ENCODE measurements at regions not wholly inside any gene's neighbourhood (a gene's known extent, or its start where the extent isn't known, plus 50 kb on each side); places are given as distances from the start of the nearest gene placed in this dataset.
A peak's percentile ranks its signal among the peaks of the same experiment; 100 is the strongest.
"Not testable (repeated sequence)": the region's sequence is repeated elsewhere in the genome, so short reads cannot be mapped to it uniquely, and the experiment has no call there.

GRCh38 chr6:109875973-109876372 lies 102.1 kb upstream of the GPR6 start:
- no peak for DNase-seq (ENCODE audit: low read depth)

- no peak for DNase-seq (ENCODE audit: low read depth)
These were observed 100.8 kb upstream of the GPR6 start for GRCh38 chr6:109877028-109878004.

DNA sequence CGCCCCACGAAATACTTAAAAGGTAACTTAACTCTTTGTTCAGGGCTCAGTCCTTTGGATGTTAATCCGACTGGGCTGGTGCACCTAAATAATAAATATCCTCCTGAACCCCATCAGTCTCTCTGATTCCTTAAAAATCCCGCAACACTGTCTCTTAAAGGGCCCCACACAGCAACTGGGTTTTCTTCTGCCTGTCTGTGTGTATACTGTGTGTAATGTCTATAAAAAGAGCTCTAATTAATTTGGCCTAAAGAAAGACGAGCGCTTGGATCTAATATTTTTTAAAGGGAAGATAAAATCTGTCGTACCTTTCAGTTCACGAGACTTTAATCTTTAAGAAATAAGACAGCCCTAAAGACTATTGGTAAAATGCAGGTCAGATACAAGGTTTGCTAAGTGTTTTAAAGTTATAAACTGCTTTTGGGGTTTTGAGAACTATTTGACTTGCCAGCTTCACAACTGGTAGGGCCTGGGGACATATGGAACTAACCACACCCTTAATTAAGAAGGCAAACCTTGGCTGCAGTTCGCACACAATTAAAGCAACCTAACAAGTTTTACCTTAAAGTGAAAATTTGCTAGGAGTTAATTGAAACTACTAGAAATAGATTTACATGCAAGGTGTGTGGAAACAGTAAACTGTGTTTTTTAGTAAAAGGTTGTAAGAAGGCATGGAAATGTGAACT lies 100.0 kb upstream of the GPR6 start:
- not testable (repeated sequence) for DNase-seq (ENCODE audit: low read depth)

DNA sequence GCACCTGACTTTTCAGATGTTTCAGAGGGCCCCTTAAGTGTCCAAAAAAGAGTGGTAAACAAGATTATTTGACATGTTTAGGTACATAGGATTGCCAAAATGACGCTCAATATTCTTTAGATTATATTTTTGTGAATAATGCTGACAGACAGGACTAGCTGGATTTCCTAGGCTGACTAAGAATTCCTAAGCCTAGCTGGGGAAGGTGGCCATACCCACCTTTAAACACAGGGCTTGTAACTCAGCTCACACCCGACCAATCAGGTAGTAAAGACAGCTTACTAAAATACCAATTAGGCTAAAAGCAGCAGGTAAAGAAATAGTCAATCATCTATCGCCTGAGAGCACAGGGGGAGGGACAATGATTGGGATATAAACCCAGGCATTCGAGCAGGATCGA lies 99.0 kb upstream of the GPR6 start:
- not testable (repeated sequence) for DNase-seq (ENCODE audit: low read depth)

DNA sequence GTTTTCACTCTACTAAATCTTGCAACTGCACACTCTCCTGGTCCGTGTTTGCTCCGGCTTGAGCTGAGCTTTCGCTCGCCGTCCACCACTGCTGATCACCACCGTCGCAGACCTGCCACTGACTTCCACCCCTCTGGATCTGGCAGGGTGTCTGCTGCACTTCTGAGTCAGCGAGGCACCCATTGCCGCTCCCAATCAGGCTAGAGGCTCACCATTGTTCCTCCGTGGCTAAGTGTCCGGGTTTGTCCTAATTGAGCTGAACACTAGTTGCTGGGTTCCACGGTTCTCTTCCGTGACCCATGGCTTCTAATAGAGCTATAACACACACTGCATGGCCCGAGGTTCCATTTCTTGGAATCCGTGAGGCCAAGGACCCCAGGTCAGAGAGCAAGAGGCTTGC lies 98.6 kb upstream of the GPR6 start:
- DNase-seq (ENCODE audit: low read depth) = no peak

DNA sequence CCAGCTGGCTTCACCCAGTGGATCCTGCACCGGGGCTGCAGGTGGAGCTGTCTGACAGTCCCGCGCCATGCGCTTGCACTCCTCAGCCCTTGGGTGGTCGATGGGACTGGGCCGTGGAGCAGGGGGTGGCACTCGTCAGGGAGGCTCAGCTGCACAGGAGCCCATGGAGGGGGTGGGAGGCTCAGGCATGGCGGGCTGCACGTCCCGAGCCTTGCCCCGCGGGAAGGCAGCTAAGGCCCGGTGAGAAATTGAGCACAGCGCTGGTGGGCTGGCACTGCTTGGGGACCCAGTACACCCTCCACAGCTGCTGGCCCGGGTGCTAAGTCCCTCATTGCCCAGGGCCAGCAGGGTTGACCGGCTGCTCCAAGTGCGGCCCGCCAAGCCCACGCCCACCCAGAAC lies 97.0 kb upstream of the GPR6 start:
- DNase-seq (ENCODE audit: low read depth) = not testable (repeated sequence)

- DNase-seq (ENCODE audit: low read depth) = not testable (repeated sequence)
These were observed 96.1 kb upstream of the GPR6 start for GRCh38 chr6:109881953-109882490.

DNA sequence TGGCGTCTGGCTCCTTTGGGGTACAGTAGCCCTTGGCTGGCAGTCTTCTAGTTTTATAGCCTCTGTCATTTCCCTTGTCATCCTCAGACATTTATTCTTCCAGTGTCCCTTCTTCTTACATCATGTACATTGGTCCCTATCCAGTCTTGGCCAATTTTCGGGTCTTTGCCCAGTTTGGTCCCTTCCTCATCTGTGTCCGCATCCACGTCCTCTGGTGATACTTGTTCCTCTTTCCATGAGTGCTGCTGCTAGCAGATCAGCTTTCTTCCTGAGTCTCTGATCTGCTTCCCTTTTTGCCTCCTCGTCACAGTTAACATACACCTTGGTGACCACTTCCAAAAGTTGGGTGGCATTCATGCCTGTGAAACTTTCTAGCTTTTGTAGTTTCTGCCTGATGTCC lies 86.2 kb upstream of the GPR6 start:
- no peak for DNase-seq (ENCODE audit: low read depth)

DNA sequence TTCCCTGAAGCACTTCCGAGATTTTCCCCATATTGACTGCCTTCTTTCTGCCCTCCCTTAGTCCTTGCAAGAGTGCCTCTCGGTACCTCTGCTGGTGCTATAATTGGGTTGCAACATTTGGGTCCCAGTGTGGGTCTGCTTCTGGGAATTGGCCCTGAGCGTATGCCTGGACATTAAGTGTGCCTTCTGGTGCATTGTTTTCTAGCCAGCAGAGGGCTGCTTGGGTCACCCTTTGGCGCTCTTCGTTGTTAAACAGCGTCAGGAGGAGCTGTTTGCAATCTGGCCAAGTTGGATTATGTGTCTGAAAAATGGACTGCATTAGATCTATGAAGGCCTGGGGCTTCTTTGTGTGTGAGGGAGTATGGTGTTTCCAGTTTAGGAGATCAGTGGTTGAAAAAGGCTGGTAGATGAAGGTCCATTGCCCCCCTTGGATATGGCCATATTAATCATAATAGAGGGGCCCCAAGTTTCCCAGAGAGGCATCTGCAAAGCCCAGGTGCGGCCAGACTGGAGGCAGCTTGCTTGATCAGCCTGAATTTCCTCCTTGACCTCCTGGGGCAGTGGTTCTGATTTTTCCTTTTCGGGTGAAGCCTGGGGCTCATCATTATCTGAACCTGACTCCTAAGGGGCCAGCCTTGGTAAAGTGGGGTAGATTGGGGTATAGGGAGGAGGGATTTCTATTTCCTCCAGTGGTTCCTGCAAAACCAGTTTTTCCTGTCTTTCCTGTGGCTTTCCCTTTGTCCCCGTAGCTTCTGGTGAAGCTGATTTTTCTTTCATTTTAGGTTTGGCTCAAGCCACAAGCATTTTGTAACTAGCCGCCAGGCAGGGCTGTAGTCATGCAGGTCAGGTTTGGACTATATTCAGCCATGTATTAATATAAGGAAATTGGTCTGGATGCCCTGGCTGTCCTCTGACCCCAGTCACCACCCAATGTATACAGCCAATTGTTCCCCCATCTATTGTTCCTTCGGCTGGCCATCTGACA lies 85.4 kb upstream of the GPR6 start:
- DNase-seq (ENCODE audit: low read depth) = no peak

GRCh38 chr6:109893606-109894005 lies 84.5 kb upstream of the GPR6 start:
- DNase-seq (ENCODE audit: low read depth) = no peak

GRCh38 chr6:109894181-109894580 lies 83.9 kb upstream of the GPR6 start:
- DNase-seq (ENCODE audit: low read depth) = no peak

- peak; percentile 23 for DNase-seq (ENCODE audit: low read depth)
These were observed 81.8 kb upstream of the GPR6 start for GRCh38 chr6:109896341-109896740.

DNA sequence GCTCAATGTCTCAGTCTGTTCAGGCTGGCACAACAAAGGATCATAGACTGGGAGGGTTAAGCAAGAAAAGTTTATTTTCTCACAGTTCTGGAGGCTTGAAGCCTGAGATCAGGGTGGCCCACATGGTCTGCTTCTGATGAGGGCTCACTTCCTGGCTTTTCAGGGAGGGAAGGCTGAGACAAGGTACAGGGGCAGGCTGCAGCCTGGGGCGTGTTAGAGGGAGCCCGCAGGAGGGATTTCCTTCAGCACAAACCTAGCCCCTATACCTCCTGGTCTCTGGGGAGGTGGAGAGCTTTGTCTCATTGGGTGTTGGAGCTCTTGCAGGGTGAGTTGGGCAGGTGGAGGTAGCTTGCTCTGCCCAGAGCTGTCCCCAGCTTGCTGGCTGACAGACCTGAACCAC lies 81.1 kb upstream of the GPR6 start:
- DNase-seq (ENCODE audit: low read depth) = no peak

GRCh38 chr6:109897561-109898080 lies 80.5 kb upstream of the GPR6 start:
- DNase-seq (ENCODE audit: low read depth) = no peak

DNA sequence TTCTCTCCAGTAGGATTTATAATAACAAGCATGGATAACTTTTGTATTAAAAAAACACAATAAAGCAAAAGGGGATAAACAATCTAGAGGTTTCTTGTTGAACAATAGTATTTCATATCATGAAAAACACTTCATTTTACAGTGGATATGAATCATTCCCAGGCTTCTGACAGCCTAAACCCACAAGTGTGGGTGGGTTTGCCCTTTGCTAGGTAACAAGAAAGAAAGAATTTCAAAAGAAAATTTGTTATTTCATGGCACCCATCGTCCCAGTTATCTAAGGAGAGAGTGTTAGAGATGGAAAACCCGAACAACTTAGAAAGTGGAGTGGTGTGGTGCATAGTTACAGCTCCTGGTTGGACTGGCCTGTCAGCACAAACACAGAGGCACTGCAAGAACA lies 76.1 kb upstream of the GPR6 start:
- DNase-seq (ENCODE audit: low read depth) = no peak

- no peak for DNase-seq (ENCODE audit: low read depth)
These were observed 75.2 kb upstream of the GPR6 start for GRCh38 chr6:109902870-109903269.

DNA sequence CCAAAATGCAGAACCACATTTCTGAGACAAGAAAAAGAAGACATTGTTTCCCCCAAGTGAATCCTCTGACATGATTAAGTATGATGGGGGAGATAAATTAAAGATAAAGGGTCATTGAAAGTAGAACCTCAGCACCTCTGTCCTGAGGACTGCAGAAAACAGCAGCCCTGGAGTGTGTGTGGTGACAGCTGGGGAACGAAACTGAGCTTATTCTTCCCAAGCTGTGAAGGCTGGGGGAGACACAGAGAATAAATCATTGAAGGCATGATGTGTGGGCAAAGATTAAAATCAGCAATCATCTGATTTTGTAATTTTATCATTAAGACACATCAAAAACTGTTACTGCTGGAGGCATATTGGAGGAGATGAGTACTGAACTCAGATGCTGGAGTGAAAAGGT lies 67.5 kb upstream of the GPR6 start:
- no peak for DNase-seq (ENCODE audit: low read depth)

GRCh38 chr6:109912118-109912517 lies 66.0 kb upstream of the GPR6 start:
- no peak for DNase-seq (ENCODE audit: low read depth)

DNA sequence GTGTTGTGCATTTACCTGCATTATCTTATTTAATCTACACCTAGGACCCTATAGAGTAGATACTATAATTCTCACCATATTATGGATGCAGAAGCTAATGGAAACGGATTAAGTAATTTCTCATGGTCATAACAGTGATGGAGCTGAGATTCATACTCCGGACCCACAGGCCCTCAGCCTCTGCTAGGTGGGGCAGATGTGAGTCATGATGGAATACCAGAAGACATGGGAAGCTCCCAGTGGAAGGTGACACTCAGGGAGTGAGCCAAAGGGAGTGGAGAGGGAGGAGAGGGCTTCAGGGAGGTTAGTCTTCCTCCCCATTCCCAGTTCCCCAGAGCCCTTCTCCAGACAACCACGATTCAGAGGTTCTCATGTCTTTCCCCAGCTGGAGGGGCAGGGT lies 65.2 kb upstream of the GPR6 start:
- DNase-seq (ENCODE audit: low read depth) = no peak

- not testable (repeated sequence) for DNase-seq (ENCODE audit: low read depth)
These were observed 62.4 kb upstream of the GPR6 start for GRCh38 chr6:109915748-109916147.

GRCh38 chr6:109916759-109917158 lies 61.4 kb upstream of the GPR6 start:
- DNase-seq (ENCODE audit: low read depth) = no peak
